Fibroblast of villous mesenchyme (primary cell): ENCODE measurements at regions not wholly inside any gene's neighbourhood (a gene's known extent, or its start where the extent isn't known, plus 50 kb on each side); places are given as distances from the start of the nearest gene placed in this dataset.
"Not testable (repeated sequence)": the region's sequence is repeated elsewhere in the genome, so short reads cannot be mapped to it uniquely, and the experiment has no call there.

Experiments
- DNase-seq: peaks from one replicate; pipeline ENCODE4 v3.0.0-alpha.2; 2010; ENCODE audit warnings: low read depth
- H3K4me3 ChIP-seq: 2 replicates; pipeline ENCODE4 v1.5.1; 2011; ENCODE audit warnings: low read depth, mild to moderate bottlenecking, low read length
- CTCF ChIP-seq: IDR thresholded peaks from 2 replicates; pipeline ENCODE4 v1.5.1; 2012; ENCODE audit warnings: low read depth, mild to moderate bottlenecking, low read length; ENCODE audit not compliant: insufficient read depth

GRCh38 chr2:59239146-59239545, 998.0 kb upstream of the FANCL start:
- no peak for DNase-seq
- TF ChIP-seq CTCF, result no peak
- H3K4me3 ChIP-seq, result no peak overlapping the region

GRCh38 chr2:59237311-59237710, 996.2 kb upstream of the FANCL start:
- H3K4me3 ChIP-seq, result no peak overlapping the region
- no peak for TF ChIP-seq CTCF
- peak; percentile 46 for DNase-seq

- no peak for TF ChIP-seq CTCF
- DNase-seq, result peak; percentile 55
Observed at GRCh38 chr2:59236723-59237122, 995.6 kb upstream of the FANCL start.

GRCh38 chr2:59233920-59234319, 992.8 kb upstream of the FANCL start:
- H3K4me3 ChIP-seq, result no peak overlapping the region
- DNase-seq, result no peak
- no peak for TF ChIP-seq CTCF

More at GRCh38 chr2:59236723-59237122, 995.6 kb upstream of the FANCL start:
- H3K4me3 ChIP-seq, result no peak overlapping the region

GRCh38 chr2:59233448-59233847, 992.3 kb upstream of the FANCL start:
- H3K4me3 ChIP-seq, result no peak overlapping the region
- DNase-seq, result no peak
- no peak for TF ChIP-seq CTCF

- H3K4me3 ChIP-seq, result no peak overlapping the region
- no peak for TF ChIP-seq CTCF
- DNase-seq, result no peak
Observed at GRCh38 chr2:59232394-59233165, 991.5 kb upstream of the FANCL start.

GRCh38 chr2:59226362-59226761, 985.2 kb upstream of the FANCL start:
- H3K4me3 ChIP-seq, result not testable (repeated sequence)

More at GRCh38 chr2:59226362-59226761, 985.2 kb upstream of the FANCL start:
- DNase-seq, result not testable (repeated sequence)
